Astrocyte of the hippocampus (primary cell): ENCODE measurements at regions not wholly inside any gene's neighbourhood (a gene's known extent, or its start where the extent isn't known, plus 50 kb on each side); places are given as distances from the start of the nearest gene placed in this dataset.
"Not testable (repeated sequence)": the region's sequence is repeated elsewhere in the genome, so short reads cannot be mapped to it uniquely, and the experiment has no call there.

Experiments used
- DNase-seq: peaks from one replicate; pipeline ENCODE4 v3.0.0; 2011; ENCODE audit warnings: low read depth, low spot score

DNA sequence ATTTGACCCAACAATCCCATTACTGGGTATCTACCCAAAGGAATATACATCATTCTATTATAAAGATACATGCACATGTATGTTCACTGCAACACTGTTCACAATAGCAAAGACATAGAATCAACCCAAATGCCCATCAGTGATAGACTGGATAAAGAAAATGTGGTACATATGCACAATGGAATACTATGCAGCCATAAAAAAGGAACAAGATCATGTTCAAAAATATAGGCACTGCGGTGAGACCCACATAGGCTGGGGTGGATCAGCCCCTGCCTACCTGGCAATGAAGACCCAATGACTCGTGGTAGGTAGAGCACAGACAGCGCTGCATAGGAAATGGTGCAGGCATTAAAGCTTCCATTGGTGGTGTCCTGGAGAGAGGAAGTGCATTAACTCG is 88.6 kb upstream of the NFIL3 start:
- DNase-seq: not testable (repeated sequence)

DNA sequence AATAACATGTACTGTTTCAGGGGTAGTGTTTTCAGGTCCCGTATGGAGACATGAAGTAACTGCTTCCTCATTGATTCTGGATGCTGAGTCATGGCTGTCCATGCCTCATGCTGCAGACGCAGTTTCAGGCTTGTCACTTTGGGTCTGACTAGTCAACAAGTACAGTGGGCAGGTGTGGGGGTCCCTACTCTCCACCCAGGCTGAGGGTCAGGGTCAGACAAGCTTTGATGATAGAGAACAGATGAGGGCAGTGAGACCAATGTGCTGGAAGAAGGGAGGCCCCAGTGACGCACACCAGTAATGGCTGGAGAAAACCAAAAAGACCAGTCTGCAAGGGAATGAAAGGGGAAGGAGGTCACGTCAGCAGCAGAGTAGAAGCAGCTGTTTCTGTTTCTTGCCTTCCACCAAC is 80.0 kb upstream of the NFIL3 start:
- no peak for DNase-seq

DNA sequence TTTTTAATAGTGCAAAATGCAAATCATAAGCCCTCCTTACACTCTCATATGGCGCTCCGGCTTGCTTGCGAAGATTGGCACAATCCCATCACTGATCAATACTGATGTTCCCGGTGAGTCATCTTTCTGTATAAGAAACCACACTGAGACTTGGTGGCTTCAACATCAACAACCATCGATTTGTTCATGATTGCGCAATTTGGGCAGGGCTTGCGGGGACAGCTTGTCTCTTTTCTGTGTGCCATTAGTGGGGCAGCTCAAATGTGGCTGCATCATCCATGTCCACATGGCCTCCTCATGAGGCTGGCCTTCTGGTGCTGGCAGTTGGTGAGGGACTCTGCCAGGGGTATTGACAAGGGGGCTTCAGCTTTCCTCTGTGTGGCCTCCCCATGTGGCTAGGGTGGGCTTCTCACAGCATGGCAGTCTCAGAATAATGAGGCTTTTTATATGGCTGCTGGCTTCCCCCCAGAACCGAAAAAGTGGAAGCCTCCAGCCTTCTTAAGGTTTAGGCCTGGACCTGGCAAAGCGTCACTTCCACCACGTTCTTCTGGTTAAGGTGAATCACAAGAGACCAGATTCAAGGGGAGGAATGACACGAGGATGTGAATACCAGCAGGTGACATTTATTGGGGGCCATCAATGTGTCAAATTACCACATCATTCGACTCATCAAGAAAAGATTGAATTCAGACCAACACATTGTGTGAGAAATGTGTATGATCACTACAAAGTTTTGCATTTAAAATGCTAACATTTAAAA is 79.5 kb upstream of the NFIL3 start:
- no peak for DNase-seq

DNA sequence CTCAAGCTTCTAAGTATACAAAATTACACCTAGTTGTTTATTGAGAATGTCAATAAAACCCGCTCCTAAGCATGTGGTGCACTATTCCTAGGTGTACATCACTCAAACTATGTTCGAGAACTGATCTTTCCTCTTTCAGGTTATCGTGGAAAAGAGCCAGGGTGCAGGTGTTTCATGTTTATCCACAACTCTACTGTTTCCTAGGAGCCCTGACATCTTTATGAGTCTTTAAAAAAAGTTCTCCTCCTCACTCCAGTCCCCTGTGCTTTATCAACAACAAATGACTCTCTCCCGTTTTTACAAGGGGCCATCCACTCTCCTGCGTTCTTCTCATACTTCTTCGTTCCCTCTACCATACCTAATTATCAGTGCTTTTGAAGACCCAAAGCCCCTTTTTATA is 78.8 kb upstream of the NFIL3 start:
- DNase-seq: no peak

DNA sequence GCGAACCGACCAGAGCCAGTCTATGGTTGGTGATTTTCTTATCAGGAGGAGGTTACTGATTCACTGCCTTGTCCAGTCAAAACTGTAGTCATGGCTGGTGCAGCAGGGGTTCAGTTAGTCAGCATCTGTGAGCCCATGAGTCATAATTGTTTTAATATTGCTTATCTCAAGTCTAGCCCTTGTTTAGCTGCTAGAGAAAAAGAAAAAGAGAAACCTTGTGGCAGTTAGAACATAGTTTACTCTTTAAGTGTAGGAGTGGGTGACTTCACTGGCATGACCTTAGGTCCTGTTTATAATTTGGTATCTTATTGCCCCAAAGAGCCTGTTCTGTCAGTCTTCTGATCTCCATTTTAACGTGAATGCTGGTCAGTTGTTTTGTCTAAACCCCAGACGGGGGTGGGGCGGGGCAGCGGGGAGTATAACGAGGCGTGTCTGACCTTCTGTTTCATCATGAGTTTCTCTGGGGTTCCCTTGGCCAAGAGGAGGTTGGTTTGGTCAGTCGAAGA is 76.9 kb upstream of the NFIL3 start:
- DNase-seq: peak; percentile 73

DNA sequence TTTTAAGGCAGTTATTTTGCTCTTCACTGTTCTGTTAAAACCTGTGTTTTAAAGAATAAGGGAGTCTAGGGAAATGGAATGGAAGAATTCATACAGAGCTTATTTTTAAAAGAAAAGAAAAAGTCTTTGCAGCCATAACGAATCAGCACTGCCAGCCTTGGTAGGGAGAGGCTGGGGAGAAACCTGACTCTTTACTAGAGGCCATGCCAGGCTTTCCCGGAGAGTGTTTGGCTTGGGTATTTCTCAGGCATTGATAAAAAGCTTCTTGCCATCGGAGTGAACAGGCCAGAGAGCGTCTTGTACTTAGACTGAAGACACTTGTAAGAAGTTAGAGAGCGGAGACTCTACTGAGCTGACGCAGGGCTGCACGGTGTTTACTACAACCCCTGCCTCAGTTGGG is 72.7 kb upstream of the NFIL3 start:
- peak; percentile 54 for DNase-seq

DNA sequence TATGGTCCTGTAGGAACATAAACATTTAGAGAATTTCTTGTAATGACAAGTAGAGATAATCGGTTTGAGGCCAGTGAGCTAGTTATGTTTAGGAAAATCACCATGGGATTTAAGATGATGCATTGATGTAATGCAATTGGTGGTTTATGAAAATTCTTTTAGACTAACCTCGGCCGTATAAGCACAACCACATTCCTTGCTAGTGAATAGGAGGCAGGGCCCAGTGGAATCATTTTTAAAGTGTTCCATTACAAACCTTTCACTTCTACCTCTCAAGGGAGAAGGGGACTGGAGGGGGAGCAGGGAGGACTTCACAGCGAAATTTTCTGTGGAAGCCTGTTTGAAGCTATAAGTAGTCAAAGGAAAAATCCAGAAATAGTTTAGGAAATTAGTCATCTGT is 71.8 kb upstream of the NFIL3 start:
- DNase-seq: peak; percentile 91

DNA sequence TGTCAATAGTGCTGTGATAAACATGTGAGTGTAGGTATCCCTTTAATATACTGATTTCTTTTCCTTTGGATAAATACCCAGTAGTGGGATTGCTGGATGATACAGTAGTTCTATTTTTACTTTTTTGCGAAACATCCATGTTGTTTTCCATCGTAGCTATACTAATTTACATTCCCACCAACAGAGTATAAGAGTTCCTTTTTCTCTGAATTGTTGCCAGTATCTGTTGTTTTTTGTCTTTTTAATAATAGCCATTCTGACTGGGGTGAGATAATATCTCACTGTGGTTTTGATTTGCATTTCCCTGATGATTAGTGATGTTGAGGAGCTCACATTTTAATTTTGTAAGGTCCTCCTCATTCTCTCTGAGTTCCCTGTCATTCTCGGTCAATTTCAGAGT is 71.1 kb upstream of the NFIL3 start:
- peak; percentile 19 for DNase-seq

DNA sequence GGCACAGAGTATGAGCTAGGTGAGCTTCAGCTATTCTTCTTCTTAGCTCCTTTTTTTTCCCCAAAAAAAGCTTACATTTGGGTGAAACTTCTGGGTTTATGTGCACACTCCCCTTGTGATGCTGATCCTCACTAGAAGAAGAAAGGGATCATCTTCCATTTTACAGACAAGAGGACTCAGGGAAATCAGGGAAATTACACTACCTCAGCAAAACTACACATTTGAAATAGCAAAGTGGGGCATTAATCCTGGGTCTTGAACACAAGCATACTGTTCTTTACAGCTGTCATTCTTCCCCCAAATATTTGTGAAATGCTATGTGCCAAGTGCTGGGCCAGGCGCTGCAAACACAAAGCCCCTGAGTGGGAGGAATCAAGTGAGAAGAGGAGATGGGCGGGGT is 68.6 kb upstream of the NFIL3 start:
- DNase-seq: no peak

DNA sequence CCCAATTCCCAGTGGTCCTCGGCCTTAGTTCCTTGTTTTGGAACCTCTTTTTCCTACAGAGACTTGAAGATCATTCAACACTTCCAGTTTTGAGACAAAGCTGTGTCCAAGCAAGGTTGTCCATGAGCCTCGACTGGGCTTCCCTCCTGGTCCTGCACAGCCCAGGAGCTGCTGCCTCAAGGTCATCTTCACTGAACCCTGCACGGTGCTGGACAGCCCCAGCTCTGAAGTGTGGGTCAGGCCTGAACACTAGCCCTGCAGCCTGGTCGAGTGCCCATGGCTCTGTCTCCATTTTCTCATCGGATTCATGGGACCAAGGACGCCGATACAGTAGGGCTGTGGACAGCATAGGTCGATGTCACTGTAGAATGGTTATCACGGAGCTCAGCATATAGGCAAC is 68.0 kb upstream of the NFIL3 start:
- no peak for DNase-seq

DNA sequence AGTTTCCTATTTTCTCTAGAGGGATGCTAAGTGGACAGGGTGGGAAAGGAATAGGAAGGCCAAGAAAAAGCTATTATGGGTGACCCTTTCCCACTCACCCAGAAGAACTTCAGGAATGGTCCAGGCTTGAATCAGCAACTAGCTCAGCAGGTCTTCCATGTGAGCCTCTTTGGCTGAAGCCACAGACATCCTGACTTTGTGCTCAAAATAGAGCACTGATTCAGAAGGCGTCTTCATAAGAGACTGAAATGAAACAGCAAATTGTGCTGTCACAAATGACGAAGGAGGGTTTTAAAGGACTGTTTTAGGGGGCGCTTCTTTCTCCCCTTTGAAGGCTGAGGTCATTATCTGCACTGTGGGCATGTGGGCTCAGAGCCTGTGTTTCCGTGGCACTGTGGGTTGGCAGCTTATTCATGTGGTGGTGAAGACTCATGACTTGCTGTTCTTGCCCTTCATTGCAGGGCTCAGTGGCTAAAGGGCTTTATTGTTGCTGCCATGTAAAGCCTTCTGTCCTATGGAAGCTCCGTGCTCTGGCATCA is 65.8 kb upstream of the NFIL3 start:
- DNase-seq: peak; percentile 58

DNA sequence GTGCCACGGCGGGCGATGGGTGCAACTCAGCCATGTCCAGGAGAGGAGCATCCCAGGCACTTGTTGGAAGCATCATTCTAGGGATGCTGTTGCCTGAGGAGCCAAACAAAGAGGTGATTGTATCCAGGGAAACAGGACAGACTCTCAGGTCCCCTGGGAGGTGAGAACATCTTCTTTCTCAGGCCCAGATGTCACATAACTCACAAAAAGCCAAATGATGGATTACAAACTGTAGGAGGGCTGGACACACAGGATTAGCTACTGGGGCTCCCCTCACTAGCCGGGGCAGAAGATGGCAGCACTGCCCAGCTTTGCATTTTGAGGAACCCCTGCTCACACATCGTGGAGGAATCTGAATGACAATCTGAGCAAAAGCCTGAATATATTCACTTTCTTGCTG is 64.7 kb upstream of the NFIL3 start:
- DNase-seq: no peak

DNA sequence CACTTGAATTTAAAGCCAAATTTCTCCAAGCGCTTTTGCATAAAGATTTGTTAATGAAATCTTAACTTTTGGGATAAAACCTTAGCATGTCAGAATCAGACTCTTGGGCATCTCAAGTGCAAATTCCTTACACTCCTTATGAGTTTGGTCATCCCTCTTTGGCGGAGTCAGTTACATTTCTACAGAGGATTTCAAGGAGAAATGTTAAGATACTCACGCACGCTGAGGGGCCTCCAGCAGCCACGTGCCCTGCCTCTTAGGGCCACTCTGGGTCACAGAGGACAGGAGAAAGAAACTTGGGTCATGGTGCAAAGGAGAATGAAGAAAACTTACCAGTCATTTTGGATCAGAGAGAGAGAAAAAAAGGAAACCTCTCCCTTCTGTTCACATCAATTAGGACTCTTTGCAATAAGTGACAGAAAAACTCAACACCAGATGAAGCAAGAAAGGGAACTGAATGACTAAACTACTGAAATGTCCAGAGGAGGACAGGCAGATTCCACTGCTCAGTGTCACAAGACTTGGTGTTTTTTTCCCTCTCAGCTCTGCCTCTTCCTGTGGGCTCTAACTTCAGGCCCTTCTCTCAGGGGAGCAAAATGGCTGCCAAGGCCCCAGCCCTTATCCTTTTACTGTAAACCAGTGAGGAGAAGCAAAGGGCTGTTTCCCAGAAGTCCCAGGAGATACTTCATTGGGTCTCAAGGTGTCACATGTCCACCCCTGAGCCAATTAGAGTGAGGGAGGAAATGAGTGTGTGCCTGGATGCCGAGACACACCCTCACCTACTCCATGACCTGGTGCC is 63.3 kb upstream of the NFIL3 start:
- peak; percentile 73 for DNase-seq

DNA sequence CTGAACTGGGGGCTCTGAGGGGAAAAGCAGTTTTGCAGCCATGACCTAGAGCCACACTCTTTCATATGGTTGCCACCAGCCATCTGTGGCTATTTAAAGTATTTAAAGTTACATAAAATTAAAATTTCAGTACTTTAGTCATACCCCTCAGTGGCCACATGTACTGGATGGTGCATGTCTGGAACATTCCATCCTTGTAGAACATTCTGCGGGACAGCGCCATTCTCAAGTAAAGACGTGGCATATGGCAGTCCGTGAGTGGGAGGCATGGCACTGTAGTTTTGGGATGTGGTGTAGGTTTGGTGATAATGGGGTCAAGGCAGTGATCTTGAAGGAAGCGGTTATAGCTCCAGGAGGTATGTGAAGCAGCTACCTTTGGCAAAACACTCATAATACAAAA is 61.4 kb upstream of the NFIL3 start:
- DNase-seq: no peak

DNA sequence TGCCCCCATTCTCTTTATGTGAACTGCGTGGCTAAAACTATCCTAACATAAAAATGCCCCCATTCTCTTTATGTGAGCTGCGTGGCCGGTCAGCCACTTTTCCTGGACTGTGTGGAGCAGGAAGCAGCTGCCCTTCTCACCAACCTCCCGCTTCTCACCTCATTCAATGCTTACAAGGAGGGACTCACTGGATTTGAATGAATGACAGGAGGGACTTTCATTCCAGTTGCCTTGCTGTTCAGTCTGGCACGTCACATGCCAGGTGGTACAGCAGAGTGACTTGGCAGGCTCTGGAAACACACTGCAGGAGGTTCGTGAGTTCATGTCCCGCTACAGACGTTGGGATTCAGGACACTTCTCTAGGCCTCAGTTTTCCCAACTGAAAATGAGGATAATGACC is 60.2 kb upstream of the NFIL3 start:
- no peak for DNase-seq

DNA sequence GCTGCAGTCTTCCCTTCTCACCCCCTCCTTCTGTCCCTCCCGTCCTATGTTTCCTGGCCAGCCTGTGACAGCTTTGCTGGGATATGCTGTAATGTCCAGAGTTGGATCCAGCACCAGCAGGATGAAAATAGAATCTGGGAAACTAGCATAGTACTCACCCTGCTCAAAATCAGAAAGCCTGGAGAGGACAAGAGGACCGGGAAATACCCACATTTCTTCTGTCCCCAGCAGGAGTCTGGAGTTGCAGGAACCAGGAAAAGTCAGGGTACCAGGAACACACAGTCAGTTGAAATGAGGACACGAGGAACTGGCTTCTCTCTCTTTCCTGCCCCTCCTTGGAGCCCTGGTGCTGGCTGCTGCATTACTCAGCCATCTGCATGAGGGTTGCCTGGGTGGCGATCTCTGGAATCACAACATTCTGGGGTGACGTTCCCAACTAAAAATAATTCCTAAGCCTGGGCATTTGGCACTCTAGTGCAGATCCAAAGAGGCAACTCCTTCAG is 59.6 kb upstream of the NFIL3 start:
- DNase-seq: peak; percentile 47

DNA sequence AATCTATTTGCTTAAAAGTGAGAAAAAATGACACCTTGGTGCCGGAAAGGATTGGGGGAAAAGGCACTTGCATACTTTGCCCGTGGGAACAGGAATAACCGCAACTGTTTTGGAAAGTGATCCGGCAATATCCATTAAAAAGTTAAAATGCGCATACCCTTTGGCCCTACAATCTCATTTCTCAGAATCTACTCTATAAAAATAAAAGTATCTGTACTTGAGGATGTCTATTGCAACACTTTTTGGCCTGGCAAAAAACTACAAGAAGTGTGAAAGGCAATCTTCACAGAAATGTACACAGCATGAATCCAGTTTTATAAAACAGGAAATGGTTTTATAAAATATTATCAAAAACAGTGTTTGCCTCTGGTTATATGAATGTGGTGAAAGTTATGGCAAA is 58.3 kb upstream of the NFIL3 start:
- no peak for DNase-seq

DNA sequence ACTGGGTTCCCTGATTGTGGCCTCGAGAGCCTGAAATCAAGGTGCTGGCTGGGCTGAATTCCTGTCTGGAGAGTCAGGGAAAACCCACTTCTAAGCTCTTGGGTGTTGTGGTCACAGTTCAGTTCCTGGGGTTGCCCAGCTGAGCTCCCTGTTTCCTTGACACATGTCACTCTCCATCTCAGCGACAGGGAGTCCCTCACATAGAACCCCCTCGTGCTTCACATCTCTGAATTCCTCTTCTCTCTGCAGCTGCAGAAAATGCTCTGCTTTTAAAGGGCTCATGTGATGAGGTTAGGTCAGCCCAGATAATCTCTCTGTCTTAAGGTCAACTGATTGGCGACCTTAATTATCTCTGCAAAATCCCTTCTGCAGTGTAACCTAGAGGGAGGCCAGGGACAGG is 53.5 kb upstream of the NFIL3 start:
- DNase-seq: peak; percentile 37

DNA sequence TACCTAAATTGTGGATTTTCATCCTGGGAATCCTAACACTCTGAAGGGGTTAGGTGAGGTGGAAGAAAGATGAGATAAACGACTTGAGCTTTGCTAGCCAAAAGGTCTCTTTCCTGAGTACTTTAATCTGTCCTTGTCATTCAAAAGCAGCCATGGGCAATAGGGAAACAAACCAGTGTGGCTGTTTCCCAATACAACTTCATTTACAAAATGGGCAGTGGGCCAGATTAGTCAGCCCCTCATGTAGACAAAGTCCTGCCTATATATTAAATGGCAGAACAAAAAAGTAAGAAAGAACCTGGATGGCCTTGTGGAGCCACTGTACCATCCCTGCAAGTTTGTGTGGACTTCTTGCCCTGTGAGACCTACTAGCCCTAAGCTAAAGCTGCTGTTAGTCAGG is 51.0 kb upstream of the NFIL3 start:
- peak; percentile 58 for DNase-seq
